ENCODE measurements at regions not wholly inside any gene's neighbourhood (a gene's known extent, or its start where the extent isn't known, plus 50 kb on each side); places are given as distances from the start of the nearest gene placed in this dataset.

DNA sequence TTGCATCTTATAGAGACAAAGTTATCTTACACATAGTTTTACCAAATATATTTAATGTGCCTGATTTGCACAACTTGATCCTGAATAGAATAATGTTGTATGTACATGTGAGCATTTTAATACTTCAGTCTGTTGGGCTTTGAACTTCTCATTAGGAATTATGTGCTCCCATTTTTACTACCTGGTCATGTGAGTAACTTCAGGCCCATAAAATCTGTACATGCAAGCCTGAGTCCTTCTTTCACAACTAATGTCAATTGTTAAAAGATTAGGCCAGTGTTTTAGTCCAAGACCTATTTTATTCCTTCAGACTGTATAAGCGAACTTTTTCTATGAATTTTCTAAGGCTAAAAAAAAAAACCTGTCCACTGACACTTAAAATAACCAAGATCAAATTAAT lies 715.4 kb downstream of the CDH8 start:
- DNase-seq (ENCODE audit: low read depth): no peak
- H3K4me3 ChIP-seq (ENCODE audit: low read depth, low read length): no peak overlapping the region
- TF ChIP-seq, protein P1, sequence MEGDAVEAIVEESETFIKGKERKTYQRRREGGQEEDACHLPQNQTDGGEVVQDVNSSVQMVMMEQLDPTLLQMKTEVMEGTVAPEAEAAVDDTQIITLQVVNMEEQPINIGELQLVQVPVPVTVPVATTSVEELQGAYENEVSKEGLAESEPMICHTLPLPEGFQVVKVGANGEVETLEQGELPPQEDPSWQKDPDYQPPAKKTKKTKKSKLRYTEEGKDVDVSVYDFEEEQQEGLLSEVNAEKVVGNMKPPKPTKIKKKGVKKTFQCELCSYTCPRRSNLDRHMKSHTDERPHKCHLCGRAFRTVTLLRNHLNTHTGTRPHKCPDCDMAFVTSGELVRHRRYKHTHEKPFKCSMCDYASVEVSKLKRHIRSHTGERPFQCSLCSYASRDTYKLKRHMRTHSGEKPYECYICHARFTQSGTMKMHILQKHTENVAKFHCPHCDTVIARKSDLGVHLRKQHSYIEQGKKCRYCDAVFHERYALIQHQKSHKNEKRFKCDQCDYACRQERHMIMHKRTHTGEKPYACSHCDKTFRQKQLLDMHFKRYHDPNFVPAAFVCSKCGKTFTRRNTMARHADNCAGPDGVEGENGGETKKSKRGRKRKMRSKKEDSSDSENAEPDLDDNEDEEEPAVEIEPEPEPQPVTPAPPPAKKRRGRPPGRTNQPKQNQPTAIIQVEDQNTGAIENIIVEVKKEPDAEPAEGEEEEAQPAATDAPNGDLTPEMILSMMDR (IDR thresholded peaks at IDR 0.05; ENCODE audit: insufficient read depth, low read depth, low read length): no peak

DNA sequence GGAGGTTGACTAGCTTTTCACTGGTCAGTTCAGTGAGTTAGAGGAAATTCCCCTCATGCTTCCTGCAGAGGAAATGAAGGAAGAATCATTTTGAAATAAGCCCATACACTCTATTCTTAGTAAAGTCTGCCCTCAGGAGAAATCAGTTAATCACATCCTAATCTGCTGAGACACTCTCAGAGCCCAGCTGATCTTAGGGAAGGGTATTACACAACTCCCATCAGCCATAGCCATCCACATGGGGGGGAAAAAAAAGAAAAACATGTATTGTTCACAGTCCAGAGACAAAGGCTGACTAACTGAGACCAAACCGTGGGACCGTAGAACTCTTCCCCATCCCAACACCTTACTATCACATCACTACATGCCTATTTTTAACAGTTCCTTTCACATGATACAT lies 722.3 kb downstream of the CDH8 start:
- TF ChIP-seq, protein P1 (IDR thresholded peaks at IDR 0.05; ENCODE audit: insufficient read depth, low read depth, low read length): no peak
- H3K4me3 ChIP-seq (ENCODE audit: low read depth, low read length): no peak overlapping the region
- DNase-seq (ENCODE audit: low read depth): no peak

DNA sequence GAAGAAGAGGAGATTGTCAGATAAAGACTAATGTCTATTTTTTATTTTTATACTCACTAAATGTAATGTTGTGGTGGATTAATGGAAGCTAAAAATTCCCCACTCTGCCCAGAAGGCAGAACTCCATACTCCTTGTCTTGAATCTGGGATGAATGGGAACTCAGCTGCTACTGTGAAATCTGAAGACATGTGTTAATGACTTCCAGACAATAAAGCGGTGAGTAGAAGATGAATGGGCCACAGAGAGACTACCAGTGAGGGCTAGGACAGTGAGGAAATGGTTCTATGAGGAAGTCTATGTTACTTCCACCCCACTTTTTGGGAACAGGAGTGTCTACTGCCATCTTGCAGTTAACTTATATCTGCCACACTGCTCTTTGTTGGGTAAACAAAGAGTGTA lies 726.9 kb downstream of the CDH8 start:
- no peak for DNase-seq (ENCODE audit: low read depth)
- TF ChIP-seq, protein P1 (IDR thresholded peaks at IDR 0.05; ENCODE audit: insufficient read depth, low read depth, low read length): no peak
- H3K4me3 ChIP-seq (ENCODE audit: low read depth, low read length): no peak overlapping the region

DNA sequence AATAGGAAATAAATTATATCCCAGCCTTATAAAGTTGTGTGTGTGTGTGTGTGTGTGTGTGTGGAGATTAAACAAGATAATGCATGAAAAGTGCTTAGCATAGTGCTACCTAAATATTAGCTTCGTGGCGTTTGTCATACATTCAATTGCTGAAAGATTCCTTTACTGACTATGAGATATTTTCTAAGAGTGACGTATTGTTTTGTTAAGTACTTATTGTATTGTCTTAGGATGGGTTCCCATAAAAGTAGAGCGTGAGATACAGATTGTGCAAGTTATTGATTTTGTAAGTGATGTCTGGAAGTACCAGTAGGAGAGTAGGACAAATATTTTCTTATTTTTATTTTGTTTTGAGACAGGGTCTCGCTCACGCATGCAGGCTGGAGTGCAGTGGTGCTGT lies 730.0 kb downstream of the CDH8 start:
- DNase-seq (ENCODE audit: low read depth): no peak

DNA sequence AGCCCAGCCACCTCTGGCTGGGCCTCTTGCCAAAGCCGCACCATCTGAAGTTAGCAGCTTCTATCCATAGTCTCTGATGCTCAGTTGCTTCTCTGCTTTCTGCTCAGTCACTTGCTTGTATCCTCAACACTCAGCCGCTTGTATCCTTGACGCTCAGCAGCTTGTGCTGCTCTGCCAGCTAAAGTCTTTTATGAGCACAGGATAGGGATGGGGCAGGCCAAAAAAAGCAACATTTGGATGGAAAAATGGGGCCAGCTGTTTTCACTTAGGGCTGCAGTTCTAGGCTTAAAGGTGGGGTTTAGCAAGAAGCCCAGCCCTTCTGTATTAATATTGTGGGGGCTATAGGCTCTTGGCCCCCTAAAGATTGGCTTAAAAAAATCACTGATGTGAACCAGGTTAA lies 739.4 kb downstream of the CDH8 start:
- no peak for DNase-seq (ENCODE audit: low read depth)
- TF ChIP-seq, protein P1 (IDR thresholded peaks at IDR 0.05; ENCODE audit: insufficient read depth, low read depth, low read length): no peak
- no peak overlapping the region for H3K4me3 ChIP-seq (ENCODE audit: low read depth, low read length)

More for the DNA sequence above, 730.0 kb downstream of the CDH8 start:
- no peak overlapping the region for H3K4me3 ChIP-seq (ENCODE audit: low read depth, low read length)
- TF ChIP-seq, protein P1 (IDR thresholded peaks at IDR 0.05; ENCODE audit: insufficient read depth, low read depth, low read length): no peak

DNA sequence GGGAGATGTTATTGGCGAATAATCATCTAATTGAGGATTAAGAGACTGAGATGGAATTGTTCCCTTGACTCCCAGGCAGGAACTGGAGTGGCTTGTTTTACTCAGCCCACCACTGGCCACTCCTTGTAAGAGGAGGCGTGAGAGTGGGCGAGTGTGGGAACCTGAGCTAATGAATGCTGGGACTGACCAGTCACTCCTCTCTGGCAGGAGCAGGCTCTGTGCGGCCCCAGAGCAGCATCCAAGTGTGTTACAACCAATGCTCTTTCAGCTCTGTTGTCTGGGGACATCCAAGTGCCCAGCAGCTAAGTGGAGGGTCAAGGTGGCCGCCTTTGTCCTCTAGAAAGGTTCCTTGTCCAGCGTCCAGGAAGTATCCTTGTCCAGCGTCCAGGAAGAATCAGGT lies 739.9 kb downstream of the CDH8 start:
- no peak overlapping the region for H3K4me3 ChIP-seq (ENCODE audit: low read depth, low read length)
- DNase-seq (ENCODE audit: low read depth): no peak
- TF ChIP-seq, protein P1 (IDR thresholded peaks at IDR 0.05; ENCODE audit: insufficient read depth, low read depth, low read length): no peak

DNA sequence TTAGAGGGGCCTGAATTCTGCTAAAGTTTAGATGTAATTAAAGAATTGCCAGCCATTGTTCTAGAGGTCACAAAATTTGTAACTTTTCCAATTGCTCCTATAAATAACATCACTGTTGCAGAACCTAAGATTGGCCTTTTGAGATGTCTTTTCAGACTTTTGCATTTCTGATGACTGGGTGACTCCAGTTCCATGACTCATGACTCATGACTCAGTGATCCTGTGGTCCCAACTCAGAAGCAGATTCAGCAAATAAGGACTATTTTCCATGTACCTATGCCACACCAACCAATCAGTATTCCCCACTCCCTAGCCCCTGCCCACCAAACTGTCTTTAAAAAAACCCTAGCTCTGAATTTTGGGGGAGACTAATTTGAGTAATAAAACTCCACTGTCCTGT lies 740.9 kb downstream of the CDH8 start:
- TF ChIP-seq, protein P1 (IDR thresholded peaks at IDR 0.05; ENCODE audit: insufficient read depth, low read depth, low read length): no peak
- H3K4me3 ChIP-seq (ENCODE audit: low read depth, low read length): no peak overlapping the region
- DNase-seq (ENCODE audit: low read depth): no peak

Measured in fibroblast of villous mesenchyme (primary cell).